ENCODE measurements at regions not wholly inside any gene's neighbourhood (a gene's known extent, or its start where the extent isn't known, plus 50 kb on each side); places are given as distances from the start of the nearest gene placed in this dataset.

GRCh38 chr17:54505404-54505803, 395.2 kb upstream of the TOM1L1 start:
- TF ChIP-seq YY1 (IDR thresholded peaks at IDR 0.05; ENCODE audit: low read depth) (no peak), FOXM1 (IDR thresholded peaks at IDR 0.05; ENCODE audit: borderline replicate concordance, low read depth) (no peak), EP300 (IDR thresholded peaks at IDR 0.05; ENCODE audit: borderline replicate concordance) (no peak), CEBPB (IDR thresholded peaks at IDR 0.05) (no peak), REST (IDR thresholded peaks at IDR 0.05; ENCODE audit: low read depth) (no peak), RAD21 (IDR thresholded peaks at IDR 0.05; ENCODE audit: low read depth) (no peak), MAX (IDR thresholded peaks at IDR 0.05) (no peak), TEAD4 (IDR thresholded peaks at IDR 0.05) (no peak), CREB1 (IDR thresholded peaks at IDR 0.05; ENCODE audit: low read depth) (no peak)

Data from Ishikawa (cell line).